H9 (cell line): ENCODE measurements at regions not wholly inside any gene's neighbourhood (a gene's known extent, or its start where the extent isn't known, plus 50 kb on each side); places are given as distances from the start of the nearest gene placed in this dataset.
"Not testable (repeated sequence)": the region's sequence is repeated elsewhere in the genome, so short reads cannot be mapped to it uniquely, and the experiment has no call there.

ENCODE experiments used
- DNase-seq: peaks from one replicate; pipeline ENCODE4 v3.0.0-alpha.2; 2017
- H2AFZ ChIP-seq: one replicate; pipeline ENCODE4 v1.6.1; 2013; ENCODE audit warnings: mild to moderate bottlenecking, low read length, control low read depth, moderate library complexity
- H2AK5ac ChIP-seq: 2 replicates; pipeline ENCODE4 v1.6.1; 2013; ENCODE audit warnings: low read length, control low read depth, mixed read lengths; ENCODE audit not compliant: insufficient read length
- H2BK120ac ChIP-seq: one replicate; pipeline ENCODE4 v1.6.1; 2013; ENCODE audit warnings: low read depth, mild to moderate bottlenecking, low read length, control low read depth, inconsistent platforms; ENCODE audit not compliant: poor library complexity, severe bottlenecking
- H2BK12ac ChIP-seq: 2 replicates; pipeline ENCODE4 v1.6.1; 2013; ENCODE audit warnings: low read length, control low read depth, mixed read lengths, low read depth; ENCODE audit not compliant: insufficient read length
- H2BK15ac ChIP-seq: 2 replicates; pipeline ENCODE4 v1.6.1; 2013; ENCODE audit warnings: low read depth, low read length, control low read depth
- H2BK20ac ChIP-seq: one replicate; pipeline ENCODE4 v1.6.1; 2013; ENCODE audit warnings: low read depth, mild to moderate bottlenecking, low read length, control low read depth, inconsistent platforms; ENCODE audit not compliant: poor library complexity, severe bottlenecking
- H2BK5ac ChIP-seq: 2 replicates; pipeline ENCODE4 v1.6.1; 2013; ENCODE audit warnings: low read length, control low read depth, mixed read lengths; ENCODE audit not compliant: insufficient read length
- H3K14ac ChIP-seq: 2 replicates; pipeline ENCODE4 v1.6.1; 2013; ENCODE audit warnings: low read length, control low read depth; ENCODE audit not compliant: insufficient read depth
- H3K18ac ChIP-seq: 2 replicates; pipeline ENCODE4 v1.6.1; 2013; ENCODE audit warnings: low read depth, mild to moderate bottlenecking, mixed read lengths, low read length, control low read depth; ENCODE audit not compliant: insufficient read length
- H3K23ac ChIP-seq: 2 replicates; pipeline ENCODE4 v1.6.1; 2013; ENCODE audit warnings: low read length, control low read depth, mixed read lengths, low read depth; ENCODE audit not compliant: insufficient read length
- H3K23me2 ChIP-seq: 2 replicates; pipeline ENCODE4 v1.6.1; 2013; ENCODE audit warnings: low read depth, mild to moderate bottlenecking, mixed read lengths, low read length, control low read depth; ENCODE audit not compliant: insufficient read length, poor library complexity, severe bottlenecking
- H3K27ac ChIP-seq: 2 replicates; pipeline ENCODE4 v1.5.1; 2013; ENCODE audit warnings: low read length, control low read depth, mixed read lengths, low read depth; ENCODE audit not compliant: insufficient read length
- H3K27me3 ChIP-seq: 2 replicates; pipeline ENCODE4 v1.6.1; 2013; ENCODE audit warnings: low read length, control low read depth, inconsistent platforms; ENCODE audit not compliant: insufficient read depth
- H3K4ac ChIP-seq: 2 replicates; pipeline ENCODE4 v1.6.1; 2013; ENCODE audit warnings: low read depth, mild to moderate bottlenecking, control low read depth, inconsistent platforms, low read length, moderate library complexity
- H3K4me1 ChIP-seq: 2 replicates; pipeline ENCODE4 v1.6.1; 2013; ENCODE audit warnings: low read length, control low read depth, inconsistent platforms; ENCODE audit not compliant: insufficient read depth
- H3K4me2 ChIP-seq: 2 replicates; pipeline ENCODE4 v1.6.1; 2013; ENCODE audit warnings: low read length, control low read depth, mixed read lengths; ENCODE audit not compliant: insufficient read length, insufficient read depth
- H3K56ac ChIP-seq: 2 replicates; pipeline ENCODE4 v1.6.1; 2013; ENCODE audit warnings: low read depth, mild to moderate bottlenecking, mixed read lengths, low read length, control low read depth; ENCODE audit not compliant: insufficient read length
- H3K79me1 ChIP-seq: 2 replicates; pipeline ENCODE4 v1.6.1; 2013; ENCODE audit warnings: low read depth, mild to moderate bottlenecking, moderate library complexity, low read length, control low read depth, inconsistent platforms; ENCODE audit not compliant: insufficient read depth, poor library complexity, severe bottlenecking
- H3K79me2 ChIP-seq: 2 replicates; pipeline ENCODE4 v1.6.1; 2013; ENCODE audit warnings: low read length, control low read depth, inconsistent platforms; ENCODE audit not compliant: insufficient read depth
- H3K9ac ChIP-seq: 2 replicates; pipeline ENCODE4 v1.6.1; 2013; ENCODE audit warnings: low read length, control low read depth, mixed read lengths; ENCODE audit not compliant: insufficient read length; ENCODE audit errors: extremely low read depth
- H3K9me3 ChIP-seq: one replicate; pipeline ENCODE4 v1.6.1; 2013; ENCODE audit warnings: low read depth, low read length, inconsistent platforms; ENCODE audit not compliant: control insufficient read depth
- H3T11ph ChIP-seq: one replicate; pipeline ENCODE4 v1.6.1; 2013; ENCODE audit warnings: mild to moderate bottlenecking, low read length, control low read depth, inconsistent platforms
- H4K20me1 ChIP-seq: one replicate; pipeline ENCODE4 v1.6.1; 2013; ENCODE audit not compliant: control insufficient read depth, insufficient read length, insufficient read depth
- H4K5ac ChIP-seq: 2 replicates; pipeline ENCODE4 v1.6.1; 2013; ENCODE audit warnings: low read depth, mild to moderate bottlenecking, mixed read lengths, low read length, control low read depth; ENCODE audit not compliant: insufficient read length
- H4K8ac ChIP-seq: replicated peaks from 2 replicates; pipeline ENCODE4 v1.6.1; 2013; ENCODE audit warnings: low read length, control low read depth, mixed read lengths, low read depth; ENCODE audit not compliant: insufficient read length
- H4K91ac ChIP-seq: 2 replicates; pipeline ENCODE4 v1.6.1; 2013; ENCODE audit warnings: low read depth, mild to moderate bottlenecking, moderate library complexity, mixed read lengths, low read length, control low read depth; ENCODE audit not compliant: insufficient read length
- H3K27ac Mint-ChIP-seq, 3 experiments: 2 replicates in 2 of 3; 3 replicates in 1 of 3; pipeline ENCODE4 v1.8.0; 2020 to 2021; ENCODE audit warnings: mixed read lengths in 3 of 3, mild to moderate bottlenecking in 1 of 3, moderate library complexity in 1 of 3
- H3K27me3 Mint-ChIP-seq: 2 replicates; pipeline ENCODE4 v1.8.0; 2021; ENCODE audit warnings: low read depth, mild to moderate bottlenecking, moderate library complexity, mixed read lengths
- H3K36me3 Mint-ChIP-seq, 3 experiments: 2 replicates in 2 of 3; 3 replicates in 1 of 3; pipeline ENCODE4 v1.8.0; 2020 to 2021; ENCODE audit warnings: low read depth in 3 of 3, mixed read lengths in 3 of 3; ENCODE audit not compliant: insufficient read depth in 1 of 3
- H3K4me1 Mint-ChIP-seq, 2 experiments: 2 replicates each; pipeline ENCODE4 v1.8.0; 2020; ENCODE audit warnings: mixed read lengths in 2 of 2
- H3K4me3 Mint-ChIP-seq, 2 experiments: 2 replicates in 1 of 2; 3 replicates in 1 of 2; pipeline ENCODE4 v1.8.0; 2020 to 2021; ENCODE audit warnings: mild to moderate bottlenecking in 2 of 2, mixed read lengths in 2 of 2, moderate library complexity in 1 of 2
- H3K9me3 Mint-ChIP-seq, 2 experiments: 2 replicates in 1 of 2; 3 replicates in 1 of 2; pipeline ENCODE4 v1.8.0; 2020; ENCODE audit warnings: mild to moderate bottlenecking in 2 of 2, mixed read lengths in 2 of 2, moderate library complexity in 1 of 2
- CTCF ChIP-seq: fragments of 200-600 bp; sonication (generic); conservative IDR thresholded peaks from 3 replicates; pipeline ENCODE4 v1.8.0; 2021; ENCODE audit warnings: antibody characterized with exemption, mild to moderate bottlenecking
- WGBS: extraction: QIAGEN DNeasy Blood & Tissue Kit; methylation state at CpG from one replicate; pipeline ENCODE4 v1.1.7; 2013; ENCODE audit warnings: missing lambda C conversion rate, low lambda C conversion rate, mixed read lengths; ENCODE audit not compliant: insufficient read length; ENCODE audit errors: extremely low coverage; 5-methylcytosine and 5-hydroxymethylcytosine counted together

- peaks cover 13% of the 10 kb centered on the region in 2 experiments for H3K9me3 Mint-ChIP-seq
- TF ChIP-seq CTCF: no peak
- no CpG with 5 or more reads among the region's 1 CpG for WGBS
These were observed 120.3 kb upstream of the PRSS1 start for GRCh38 chr7:142628945-142629344.

GRCh38 chr7:142627223-142627622 is 122.0 kb upstream of the PRSS1 start:
- not testable (repeated sequence) for H4K91ac ChIP-seq, H3K4me1 Mint-ChIP-seq, H3K18ac ChIP-seq, H2AK5ac ChIP-seq, H3T11ph ChIP-seq, H3K27me3 ChIP-seq, H3K79me2 ChIP-seq, H3K56ac ChIP-seq, H3K23ac ChIP-seq, H2BK120ac ChIP-seq, H3K27ac ChIP-seq, H3K4ac ChIP-seq, H2BK20ac ChIP-seq, H3K79me1 ChIP-seq, H4K20me1 ChIP-seq, H4K8ac ChIP-seq, H3K27ac Mint-ChIP-seq, H3K4me3 Mint-ChIP-seq, H3K14ac ChIP-seq, H3K4me1 ChIP-seq, H3K23me2 ChIP-seq, H2BK15ac ChIP-seq, H2BK12ac ChIP-seq, DNase-seq, H3K4me2 ChIP-seq, H2AFZ ChIP-seq, H3K9me3 ChIP-seq, H3K9ac ChIP-seq, H4K5ac ChIP-seq, H2BK5ac ChIP-seq
- no CpG with 5 or more reads among the region's 11 CpGs for WGBS
- H3K36me3 Mint-ChIP-seq: peaks cover 0 to 13% (median 5%) of the 10 kb centered on the region in 3 experiments; a peak in 3 of 7 replicates
- peaks cover 13% of the 10 kb centered on the region in 2 experiments for H3K9me3 Mint-ChIP-seq
- peaks cover 18% of the 10 kb centered on the region for H3K27me3 Mint-ChIP-seq

More at GRCh38 chr7:142628945-142629344, 120.3 kb upstream of the PRSS1 start:
- Histone ChIP-seq H3K14ac (no peak overlapping the region), H3T11ph (no peak overlapping the region), H3K56ac (no peak overlapping the region), H3K18ac (no peak overlapping the region), H3K4ac (no peak overlapping the region), H4K20me1 (no peaks in the 10 kb centered on the region), H2BK12ac (no peak overlapping the region), H2BK20ac (no peak overlapping the region), H2BK120ac (no peak overlapping the region), H3K23me2 (no peaks in the 10 kb centered on the region), H2BK5ac (no peak overlapping the region), H4K91ac (no peak overlapping the region), H3K79me1 (no peaks in the 10 kb centered on the region), H3K23ac (no peak overlapping the region), H3K9ac (no peak overlapping the region), H3K4me1 (no peaks in the 10 kb centered on the region), H2AK5ac (no peak overlapping the region), H3K9me3 (no peaks in the 10 kb centered on the region), H3K27ac (no peak overlapping the region), H4K5ac (no peak overlapping the region), H3K4me2 (no peak overlapping the region), H3K27me3 (no peaks in the 10 kb centered on the region), H2BK15ac (no peak overlapping the region), H4K8ac (no peak overlapping the region), H3K79me2 (no peaks in the 10 kb centered on the region), H2AFZ (no peak overlapping the region)
- peaks cover 0 to 13% (median 5%) of the 10 kb centered on the region in 3 experiments; a peak in 3 of 7 replicates for H3K36me3 Mint-ChIP-seq
- H3K27me3 Mint-ChIP-seq: peaks cover 20% of the 10 kb centered on the region
- peaks cover 6% of the 10 kb centered on the region in 2 experiments; a peak in 3 of 4 replicates for H3K4me1 Mint-ChIP-seq
- no peak overlapping the region for H3K27ac Mint-ChIP-seq
- DNase-seq: no peak
- H3K4me3 Mint-ChIP-seq: no peak overlapping the region
